DMS53 treated with DMSO at 0.1 percent for 48 hours (cell line): ENCODE measurements at regions not wholly inside any gene's neighbourhood (a gene's known extent, or its start where the extent isn't known, plus 50 kb on each side); places are given as distances from the start of the nearest gene placed in this dataset.
"Not testable (repeated sequence)": the region's sequence is repeated elsewhere in the genome, so short reads cannot be mapped to it uniquely, and the experiment has no call there.

Experiments used
- DNase-seq: peaks from one replicate; lab custom pipeline; 2025; ENCODE audit not compliant: unreplicated experiment; lab: John Stamatoyannopoulos, UW

DNA sequence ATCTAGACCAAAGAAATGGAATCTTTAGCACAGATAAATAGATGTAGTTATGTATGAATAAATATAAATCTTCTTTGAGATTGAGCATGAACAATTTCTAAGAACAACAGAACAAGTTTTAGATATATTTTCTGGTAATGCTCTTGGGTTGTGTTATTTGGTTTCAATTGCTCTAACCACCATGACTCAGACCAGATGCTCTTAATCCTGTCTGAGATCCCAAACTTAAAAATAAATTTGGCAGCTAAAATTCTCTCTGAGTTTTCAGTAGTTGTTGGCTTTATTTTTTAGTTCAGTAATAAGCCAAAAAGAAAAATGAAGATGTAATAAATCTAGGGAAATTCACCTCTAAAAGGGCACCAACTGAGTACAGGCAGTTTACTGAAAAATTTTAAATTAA lies 1693.4 kb downstream of the NCAM2 start:
- DNase-seq = no peak

DNA sequence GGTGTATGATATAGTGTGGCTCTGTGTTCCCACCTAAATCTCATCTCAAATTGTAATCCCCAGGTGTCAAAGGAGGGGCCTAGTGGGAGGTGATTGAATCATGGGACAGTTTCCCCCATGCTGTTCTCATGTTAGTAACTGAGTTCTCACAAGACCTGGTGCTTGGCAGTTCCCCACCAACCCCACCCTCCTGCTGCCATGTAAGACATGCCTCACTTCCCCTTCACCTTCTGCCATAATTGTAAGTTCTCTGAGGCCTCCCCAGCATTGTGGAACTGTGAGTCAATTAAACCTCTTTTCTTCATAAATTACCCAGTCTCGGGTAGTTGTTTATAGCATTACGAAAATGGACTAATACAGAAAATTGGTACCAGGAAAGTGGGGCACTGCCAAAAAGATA lies 1705.3 kb downstream of the NCAM2 start:
- DNase-seq = no peak

DNA sequence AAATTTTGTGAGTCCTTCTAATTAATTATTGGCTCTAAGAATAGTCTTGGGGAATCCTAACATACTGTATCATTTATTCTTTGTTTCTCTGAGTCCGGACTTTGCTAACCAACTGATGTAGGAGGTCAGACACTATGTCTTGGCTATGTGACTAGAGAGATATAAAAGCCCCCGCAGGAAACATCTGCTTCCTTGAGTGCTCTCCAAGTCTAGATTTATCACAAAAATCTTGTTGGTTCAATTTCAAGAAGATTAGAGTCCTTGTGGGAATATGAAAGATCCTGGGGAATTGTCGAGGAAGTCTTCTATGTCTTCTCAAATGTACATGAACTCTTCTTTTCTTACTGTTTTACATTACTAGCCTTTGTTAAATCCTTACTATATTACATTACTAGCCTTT lies 1712.5 kb downstream of the NCAM2 start:
- DNase-seq = no peak

DNA sequence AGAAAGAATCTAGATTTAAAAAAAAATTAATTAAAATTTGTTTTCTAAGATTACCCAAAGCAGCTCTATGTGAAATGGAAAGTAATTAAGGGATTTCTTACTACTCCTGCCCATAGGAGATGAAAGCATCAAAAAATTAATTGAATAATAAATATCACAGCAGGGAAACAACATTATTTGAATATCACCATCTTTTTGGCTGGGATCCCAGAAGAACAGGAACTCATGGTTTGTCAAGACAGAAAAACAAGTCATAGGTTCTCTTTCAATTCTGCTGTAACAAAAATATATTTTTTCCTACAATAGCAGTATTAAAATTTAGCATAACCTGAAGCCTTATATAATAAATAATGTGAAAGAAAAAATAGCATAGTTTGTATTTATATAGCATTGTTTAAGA lies 1713.4 kb downstream of the NCAM2 start:
- no peak for DNase-seq

DNA sequence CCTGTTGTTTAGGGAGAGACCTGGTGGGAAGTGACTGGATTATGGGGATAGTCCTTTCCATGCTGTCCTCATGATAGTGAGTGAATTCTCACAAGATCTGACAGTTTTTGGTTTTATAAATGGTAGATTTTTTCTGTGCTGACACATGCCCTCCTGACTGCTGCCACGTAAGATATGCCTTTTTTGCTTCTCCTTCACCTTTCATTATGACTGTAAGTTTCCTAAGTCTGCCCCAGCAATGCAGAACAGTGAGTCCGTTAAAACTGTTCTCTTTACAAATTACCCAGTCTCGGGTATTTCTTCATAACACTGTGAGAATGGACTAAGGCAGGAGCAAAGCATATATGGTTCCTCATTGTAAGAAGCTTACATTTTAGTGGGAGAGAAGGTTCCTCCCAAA lies 1727.2 kb downstream of the NCAM2 start:
- DNase-seq = no peak

DNA sequence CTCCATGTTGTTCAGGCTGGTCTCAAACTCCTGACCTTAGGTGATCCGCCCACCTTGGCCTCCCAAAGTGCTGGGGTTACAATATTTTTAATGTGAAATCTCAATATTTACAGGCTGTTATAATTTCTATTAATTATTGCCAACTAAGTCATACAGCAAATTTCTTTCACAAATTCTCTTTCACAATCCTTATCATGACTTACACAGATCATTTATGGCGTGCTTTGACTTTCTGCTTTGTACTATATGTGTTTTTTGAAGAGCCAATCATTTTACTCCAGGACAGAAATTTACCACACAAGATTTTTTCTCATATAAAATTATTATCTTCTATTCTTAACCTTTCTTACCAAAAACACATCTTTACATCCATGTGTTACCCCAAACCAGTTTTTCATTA lies 1729.9 kb downstream of the NCAM2 start:
- no peak for DNase-seq

DNA sequence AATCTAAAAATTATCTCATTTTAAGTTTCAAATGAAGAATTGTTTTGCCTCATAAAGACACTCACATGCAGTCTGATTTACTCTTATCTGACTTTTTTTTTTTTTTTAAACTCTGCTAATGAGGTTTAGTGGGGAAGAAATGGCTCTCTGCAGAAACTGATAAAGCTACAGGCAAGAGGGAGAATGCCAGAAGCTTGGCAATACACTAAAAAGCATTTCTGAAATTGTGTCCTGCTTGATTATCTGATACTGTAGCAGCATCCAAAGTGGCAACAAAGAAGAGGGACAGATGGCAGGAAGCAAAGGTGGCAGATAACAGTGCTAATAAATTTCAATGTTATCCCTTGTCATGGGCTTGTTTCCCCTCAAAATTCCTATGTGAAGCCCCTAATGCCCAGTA lies 1744.9 kb downstream of the NCAM2 start:
- no peak for DNase-seq

DNA sequence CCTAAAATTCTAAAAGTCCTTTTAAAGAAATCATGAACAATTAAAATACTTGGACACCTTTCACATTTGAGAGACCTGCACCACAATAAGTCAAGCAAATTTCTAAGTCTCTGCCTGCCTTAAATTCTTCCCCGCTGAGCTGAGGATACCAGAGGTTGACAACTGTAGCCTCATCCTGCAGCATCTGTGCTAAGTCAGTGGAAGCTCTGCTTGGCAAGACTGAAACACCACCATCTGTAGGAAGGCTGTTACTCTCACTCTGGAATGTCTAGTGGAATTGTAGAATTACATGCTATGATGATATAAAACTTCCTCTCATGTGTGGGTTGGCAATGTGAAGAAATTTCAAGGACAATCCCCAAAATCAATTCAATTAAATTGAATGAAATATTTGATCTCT lies 1756.5 kb downstream of the NCAM2 start:
- DNase-seq = no peak

DNA sequence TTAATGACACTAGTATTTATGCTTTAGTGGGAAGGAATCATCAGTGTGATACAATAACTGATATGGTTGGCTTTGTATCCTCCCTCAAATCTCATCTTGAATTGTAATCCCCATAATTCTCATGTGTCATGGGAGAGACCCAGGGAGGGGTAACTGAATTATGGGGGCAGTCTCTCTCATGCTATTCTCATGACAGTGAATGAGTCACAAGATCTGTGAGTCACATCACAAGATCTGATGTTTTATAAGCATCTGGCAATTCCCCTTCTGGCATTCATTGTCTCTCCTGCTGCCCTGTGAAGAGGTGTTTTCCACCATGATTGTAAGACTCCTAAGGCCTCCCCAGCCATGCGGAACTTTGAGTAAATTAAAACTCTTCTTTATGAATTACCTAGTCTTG lies 1760.3 kb downstream of the NCAM2 start:
- no peak for DNase-seq

DNA sequence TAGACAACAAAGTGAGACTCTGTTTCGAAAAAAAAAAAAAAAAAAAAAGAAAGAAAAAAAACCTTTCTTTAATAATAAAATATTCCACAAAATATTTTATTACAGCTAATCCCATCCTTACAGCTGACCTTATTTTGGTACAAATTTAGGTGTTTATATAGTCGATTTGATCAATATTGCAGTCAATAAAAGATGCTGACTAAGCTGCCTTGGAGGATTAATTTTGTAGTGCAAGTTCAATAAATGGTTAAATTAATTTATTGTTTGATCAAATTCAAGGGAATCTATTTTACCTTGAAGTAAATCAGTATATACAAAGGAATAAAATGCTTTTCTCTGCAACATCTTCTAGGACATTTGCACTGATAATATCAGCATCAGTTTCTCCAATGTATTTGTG lies 1764.3 kb downstream of the NCAM2 start:
- no peak for DNase-seq

DNA sequence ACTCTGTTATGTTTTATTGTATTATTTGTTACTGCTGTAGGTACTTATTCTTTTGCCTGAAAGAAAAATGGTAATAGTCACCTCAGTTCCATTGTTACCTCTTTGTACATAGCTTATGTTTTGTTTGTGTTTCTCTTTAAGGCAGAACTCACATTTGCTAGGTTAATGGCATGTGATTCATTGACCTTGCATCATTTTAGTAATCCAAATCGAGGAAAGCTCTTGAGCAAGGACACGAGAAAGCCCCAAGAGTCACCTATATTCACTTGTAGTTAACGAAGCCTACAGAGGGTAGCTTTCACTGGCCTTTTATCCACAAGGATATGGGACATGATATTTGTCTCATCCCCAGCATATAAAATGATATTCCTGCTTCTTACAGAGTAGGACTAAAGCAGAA lies 1765.2 kb downstream of the NCAM2 start:
- no peak for DNase-seq

DNA sequence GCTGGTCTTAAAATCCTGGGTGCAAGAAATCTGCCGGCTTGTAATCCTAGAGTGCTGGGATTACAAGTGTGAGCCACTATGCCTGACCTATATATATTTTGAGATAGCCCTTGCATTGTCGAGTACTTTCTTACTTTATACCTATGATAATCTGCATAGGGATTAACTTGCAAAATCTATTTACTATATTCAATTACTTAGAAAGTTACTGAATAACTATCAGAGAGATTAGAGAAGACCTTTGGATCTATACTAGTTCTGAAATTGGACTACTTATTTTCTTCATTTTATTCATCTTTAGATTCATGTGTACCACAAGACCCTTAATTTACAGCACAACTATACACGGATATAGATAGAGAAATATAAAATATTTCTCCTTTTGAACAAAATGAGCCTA lies 1766.0 kb downstream of the NCAM2 start:
- DNase-seq = no peak

DNA sequence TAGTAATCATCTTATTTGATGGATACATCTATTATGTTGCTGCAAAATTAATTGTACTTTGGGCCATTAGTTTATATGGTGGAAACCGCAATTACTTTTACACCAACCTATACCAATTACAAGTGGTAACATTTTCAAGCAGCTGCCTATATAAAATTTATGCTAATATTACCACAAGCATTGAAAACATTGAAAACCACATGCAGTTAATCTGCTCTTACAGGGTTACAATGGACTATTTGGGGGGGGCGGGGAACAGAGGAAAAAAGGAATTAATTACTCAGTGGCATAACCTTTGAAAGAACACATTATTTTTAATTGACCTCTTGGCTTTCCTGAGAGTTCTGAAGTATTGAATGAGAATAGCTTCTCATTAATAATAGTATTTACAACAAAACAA lies 1793.2 kb downstream of the NCAM2 start:
- no peak for DNase-seq

DNA sequence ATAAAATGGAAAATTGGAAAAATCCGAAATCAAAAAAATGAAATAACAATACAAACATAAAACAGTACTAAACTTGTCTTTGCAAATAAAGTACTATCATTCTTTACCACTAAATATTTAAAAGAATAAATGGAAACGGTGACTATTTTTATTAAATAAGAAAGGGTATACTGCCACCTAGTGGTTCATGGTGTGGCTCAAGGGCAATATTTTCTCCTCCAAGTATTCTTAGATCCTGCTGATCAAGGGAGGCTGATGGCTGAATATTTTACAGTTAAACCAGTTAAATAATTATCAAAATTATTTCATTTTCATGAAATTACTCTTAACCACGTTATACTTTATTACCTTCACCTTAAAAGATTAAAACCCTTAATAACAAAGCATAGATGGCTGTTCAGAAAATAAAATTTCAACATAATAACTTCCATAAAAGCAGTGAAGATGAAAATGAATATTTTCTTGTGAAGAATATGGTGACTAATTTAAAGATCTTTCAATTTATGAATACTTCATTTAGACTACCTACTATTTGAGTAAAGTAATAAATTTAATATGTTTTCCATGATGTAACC lies 1793.9 kb downstream of the NCAM2 start:
- DNase-seq = peak; percentile 9

DNA sequence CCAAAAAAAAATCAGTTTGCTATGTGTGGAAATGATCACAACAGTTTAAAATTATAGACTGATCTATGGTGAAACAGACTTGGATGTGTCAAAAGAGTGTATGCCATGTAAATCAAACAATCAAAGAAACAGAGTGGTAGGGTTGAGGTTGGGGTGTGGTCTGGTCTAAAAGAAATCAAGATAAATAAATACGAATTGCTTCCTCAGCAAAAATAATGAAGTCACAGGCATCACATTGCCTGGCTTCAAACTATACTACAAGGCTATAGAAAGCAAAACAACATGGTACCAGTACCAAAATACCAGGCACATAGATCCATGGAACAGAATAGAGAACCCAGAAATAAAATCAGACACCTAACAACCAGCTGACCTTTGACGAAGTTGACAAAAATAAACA lies 1796.9 kb downstream of the NCAM2 start:
- DNase-seq = no peak

DNA sequence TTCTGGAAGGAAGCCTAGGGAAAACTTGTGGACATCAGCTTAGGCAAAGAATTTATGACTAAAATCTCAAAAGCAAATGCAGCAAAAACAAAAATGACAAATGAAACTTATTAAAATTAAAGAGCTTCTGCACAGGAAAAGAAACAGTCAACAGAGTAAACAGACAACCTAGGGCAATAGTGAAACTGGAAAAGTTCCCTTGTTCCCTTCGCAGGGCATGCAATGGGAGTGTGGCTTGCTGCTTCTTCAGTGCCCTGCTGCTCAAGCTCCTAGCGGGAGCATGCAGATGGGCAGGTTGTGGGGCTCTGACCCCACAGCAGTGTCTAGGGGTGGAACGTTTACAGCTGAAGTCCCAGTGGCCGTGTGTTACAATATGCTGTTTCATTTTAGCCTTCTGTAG lies 1797.4 kb downstream of the NCAM2 start:
- no peak for DNase-seq

DNA sequence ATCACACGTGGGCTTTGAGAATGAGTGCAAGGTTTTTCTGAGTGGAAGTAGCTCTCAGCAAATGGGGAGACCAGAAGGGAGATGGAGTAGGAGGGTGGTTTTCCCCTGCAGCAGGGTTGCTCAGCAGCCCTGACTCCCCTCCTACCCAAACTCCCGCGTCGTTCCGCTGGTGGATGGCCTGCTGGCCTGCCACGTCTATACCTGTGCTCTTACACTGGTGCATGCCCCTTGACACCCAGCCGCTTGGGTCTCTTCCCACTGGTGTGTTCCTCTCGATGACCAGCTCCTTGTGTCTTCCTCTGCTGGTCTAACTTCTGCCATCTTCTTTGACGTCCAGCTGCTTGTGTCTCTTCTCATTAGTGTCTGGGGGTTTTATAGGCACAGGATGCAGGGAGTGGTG lies 1797.9 kb downstream of the NCAM2 start:
- no peak for DNase-seq

DNA sequence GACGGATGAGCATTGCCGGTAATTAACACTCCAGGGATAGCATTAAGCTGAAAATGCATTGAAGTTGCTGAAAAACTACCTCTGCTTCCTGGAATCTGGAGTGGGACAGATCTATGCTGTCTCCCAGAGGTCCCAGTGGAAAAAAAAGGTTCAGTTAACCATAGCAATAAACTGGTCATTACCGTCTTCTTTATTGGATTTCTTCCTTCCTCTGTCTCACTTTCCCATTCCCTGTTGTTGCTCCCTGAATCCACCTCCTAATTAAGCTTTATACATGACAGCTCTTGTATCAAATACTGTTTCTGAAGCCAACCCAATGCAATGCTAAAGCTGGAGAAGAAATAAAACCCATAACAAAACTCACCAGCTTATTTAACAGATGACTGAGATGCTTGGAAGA lies 1805.9 kb downstream of the NCAM2 start:
- DNase-seq = no peak

DNA sequence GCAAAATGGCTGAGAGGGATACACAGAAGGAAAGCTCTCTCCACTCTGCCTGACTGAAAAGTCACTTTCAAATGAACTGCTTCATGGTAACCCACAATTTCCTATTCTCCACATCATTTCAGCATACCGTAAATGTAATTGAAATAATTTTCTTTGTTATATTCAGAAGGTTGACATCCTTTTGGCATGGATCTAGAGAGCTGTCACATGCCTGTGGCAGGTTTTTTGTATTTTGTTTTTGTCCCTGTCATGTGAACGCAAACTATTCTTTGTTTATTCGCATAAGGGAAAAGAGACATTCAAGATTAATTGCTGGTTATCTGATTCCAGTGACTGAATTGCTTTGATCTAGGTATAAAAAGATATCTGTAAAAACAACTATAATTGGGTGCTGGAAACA lies 1808.1 kb downstream of the NCAM2 start:
- no peak for DNase-seq

DNA sequence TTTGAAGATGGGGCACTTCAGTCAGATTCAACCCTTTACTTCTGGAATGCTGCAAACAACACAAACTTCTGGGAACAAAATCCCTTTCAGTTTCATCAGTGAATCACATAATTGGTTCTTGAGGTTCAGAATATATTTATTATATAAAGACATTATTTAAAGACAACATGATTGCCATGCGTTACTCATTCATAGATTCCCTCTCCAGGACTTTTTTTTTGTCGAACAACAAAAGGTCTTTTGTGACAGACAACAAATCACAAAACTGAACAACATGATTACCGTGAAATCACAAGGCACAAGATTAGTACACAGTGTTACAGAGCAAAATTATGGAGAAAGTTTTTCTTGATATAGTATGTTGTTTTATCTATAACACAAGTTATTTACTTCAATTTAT lies 1815.0 kb downstream of the NCAM2 start:
- no peak for DNase-seq

DNA sequence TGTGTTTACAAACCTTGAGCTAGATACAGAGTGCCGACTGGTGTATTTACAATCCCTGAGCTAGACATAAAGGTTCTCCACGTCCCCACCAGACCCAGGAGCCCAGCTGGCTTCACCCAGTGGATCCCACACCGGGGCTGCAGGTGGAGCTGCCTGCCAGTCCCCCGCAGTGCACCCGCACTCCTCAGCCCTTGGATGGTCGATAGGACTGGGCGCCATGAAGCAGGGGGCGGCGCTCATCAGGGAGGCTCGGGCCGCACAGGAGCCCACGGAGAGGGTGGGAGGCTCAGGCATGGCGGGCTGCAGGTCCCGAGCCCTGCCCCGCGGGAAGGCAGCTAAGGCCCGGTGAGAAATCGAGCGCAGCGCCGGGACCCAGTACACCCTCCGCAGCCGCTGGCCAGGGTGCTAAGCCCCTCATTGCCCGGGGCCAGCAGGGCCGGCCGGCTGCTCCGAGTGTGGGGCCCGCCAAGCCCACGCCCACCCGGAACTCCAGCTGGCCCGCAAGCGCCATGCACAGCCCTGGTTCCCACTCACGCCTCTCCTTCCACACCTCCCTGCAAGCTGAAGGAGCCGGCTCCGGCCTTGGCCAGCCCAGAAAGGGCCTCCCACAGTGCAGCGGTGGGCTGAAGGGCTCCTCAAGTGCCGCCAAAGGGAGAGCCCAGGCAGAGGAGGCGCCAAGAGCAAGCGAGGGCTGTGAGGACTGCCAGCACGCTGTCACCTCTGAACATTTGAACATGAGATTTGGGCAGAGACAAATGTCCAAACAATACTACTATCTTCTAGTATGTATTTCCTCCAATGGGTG lies 1820.7 kb downstream of the NCAM2 start:
- DNase-seq = not testable (repeated sequence)

DNA sequence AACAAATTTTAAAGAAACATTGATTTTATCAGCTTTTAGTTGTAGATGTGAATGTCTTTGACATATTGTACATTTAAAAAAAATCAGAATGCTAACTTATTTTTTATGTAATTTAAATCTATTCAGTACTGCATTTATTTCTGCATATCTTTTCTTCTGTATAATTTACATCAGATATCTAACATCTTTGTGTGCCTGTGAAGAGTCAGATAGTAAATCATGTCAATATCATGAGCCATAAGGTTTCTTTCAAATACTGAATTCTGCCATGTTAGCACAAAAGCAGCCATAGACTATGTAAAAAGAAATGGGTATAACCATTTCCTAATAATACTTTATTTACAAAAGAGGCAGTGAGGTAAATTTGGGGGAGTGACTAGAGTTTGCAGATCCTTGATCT lies 1829.2 kb downstream of the NCAM2 start:
- no peak for DNase-seq

DNA sequence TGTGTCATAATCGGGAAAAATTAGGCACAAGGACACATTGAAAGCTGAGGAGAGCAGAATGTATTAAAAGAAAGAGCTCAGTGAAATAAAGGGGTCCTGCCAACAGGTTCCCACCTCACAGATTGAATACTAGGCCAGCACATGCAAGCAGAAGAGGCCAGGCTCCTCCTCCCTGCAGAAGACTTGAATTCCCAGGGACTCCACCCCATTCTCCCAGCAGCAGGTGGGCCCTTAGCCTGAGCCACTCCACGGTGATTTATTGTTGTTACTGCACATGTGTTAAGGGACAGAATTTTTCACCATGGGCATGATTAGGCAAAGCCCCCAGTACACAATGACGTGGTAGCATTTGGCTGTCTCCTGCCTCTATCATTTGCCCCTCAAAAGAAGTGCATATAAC lies 1844.7 kb downstream of the NCAM2 start:
- DNase-seq = no peak
